ENCODE measurements at regions not wholly inside any gene's neighbourhood (a gene's known extent, or its start where the extent isn't known, plus 50 kb on each side); places are given as distances from the start of the nearest gene placed in this dataset.

DNA sequence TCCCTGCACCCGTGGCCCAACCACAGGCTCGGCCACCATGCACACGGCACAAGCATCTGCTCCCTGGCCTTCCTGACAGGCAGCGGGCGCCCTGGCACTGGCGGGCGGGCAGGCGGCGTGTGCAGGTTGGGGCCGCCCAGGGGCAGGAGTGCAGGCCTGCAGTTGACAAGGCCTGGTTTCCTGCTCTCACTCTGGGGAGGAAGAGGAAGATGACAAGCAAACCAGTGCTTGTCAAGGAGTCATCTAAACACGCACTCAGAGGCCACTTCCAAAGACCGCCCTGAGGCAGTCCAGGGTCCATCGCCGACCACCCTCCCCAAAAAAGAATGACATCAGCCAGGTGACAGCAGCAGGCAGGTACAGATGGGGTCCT, 65.3 kb upstream of the LINC01488 start:
- H3K36me3 Mint-ChIP-seq: peaks cover 0 to 4% of the 10 kb centered on the region in 2 donors
- peak; percentile 27 to 33 for ATAC-seq (replicated peaks)

DNA sequence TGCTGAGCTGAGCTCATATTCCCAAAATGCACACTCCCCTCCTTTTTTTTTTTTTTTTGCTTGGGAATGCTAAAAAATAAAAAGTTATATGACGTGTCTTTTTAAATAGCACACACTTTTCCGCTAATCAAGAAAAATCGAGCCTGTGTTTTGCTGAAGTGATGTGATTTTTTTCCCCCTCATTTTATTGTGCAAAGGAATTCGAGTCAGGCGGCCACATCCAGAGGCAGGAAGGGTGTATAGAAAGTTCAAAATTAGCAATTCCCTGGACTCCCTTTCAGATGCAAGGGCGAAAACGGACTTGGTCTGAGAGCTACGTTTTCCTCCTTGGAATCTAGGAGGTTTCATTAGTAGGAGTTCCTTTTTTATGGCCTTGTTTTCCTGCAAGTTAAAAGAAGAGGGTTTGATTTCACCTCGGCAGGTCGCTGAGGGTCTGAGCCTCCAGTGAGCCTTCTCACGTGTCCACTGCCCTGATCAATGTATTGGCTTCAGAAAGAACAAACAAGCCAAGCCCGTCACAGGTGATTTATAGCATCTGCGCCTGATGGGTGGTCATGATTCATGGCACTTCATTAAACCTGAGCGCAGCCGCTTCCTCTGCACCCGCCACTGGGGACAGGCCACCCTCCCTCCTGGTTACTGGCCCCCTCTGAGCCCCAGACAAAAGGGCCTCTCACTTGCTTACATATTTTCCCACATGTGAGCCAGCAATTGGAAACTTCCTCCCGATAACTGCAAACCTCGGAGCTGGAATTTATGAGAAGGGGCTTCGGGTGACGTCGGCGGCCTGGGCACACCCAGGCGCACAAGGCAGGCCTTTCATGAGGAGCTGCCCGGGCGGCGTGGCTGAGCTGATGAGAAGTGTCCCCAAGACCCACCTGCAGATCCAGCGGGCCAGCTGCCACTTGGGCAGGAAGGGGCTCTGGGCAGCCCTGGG, 64.4 kb upstream of the LINC01488 start:
- Mint-ChIP-seq H3K4me1 (peaks cover 0 to 9% of the 10 kb centered on the region in 2 donors), H3K27ac (no peak overlapping the region), H3K36me3 (peaks cover 0 to 4% of the 10 kb centered on the region in 2 donors), H3K9me3 (peaks cover 3 to 5% of the 10 kb centered on the region in 2 donors), H3K27me3 (peaks cover 17 to 22% of the 10 kb centered on the region in 2 donors), H3K4me3 (no peak overlapping the region)
- no peak for ATAC-seq (replicated peaks)
- no peak for DNase-seq

More for the DNA sequence above, 65.3 kb upstream of the LINC01488 start:
- H3K27ac Mint-ChIP-seq: no peak overlapping the region
- H3K4me1 Mint-ChIP-seq: peaks cover 0 to 9% of the 10 kb centered on the region in 2 donors
- DNase-seq: no peak
- no peak overlapping the region for H3K4me3 Mint-ChIP-seq
- peaks cover 3 to 5% of the 10 kb centered on the region in 2 donors for H3K9me3 Mint-ChIP-seq
- peaks cover 17 to 22% of the 10 kb centered on the region in 2 donors for H3K27me3 Mint-ChIP-seq

DNA sequence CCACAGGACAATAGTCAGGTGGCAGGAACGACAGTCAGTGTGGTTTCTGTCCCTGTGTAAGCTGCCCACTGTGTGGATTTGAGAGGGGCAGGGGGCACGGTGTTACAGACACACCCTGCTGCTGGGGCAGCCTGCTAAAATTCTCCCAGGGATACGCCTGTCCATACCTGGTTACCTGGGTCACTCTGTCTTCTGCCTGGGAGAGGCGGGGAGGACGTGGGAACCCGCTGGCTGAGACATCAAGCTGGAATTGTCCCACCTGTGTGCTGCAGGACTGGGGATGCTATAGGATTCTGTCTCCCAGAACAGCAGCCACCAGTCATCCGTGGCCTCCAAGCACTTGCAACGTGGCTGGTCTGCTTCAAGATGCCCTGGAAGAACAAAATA, 63.8 kb upstream of the LINC01488 start:
- Mint-ChIP-seq H3K27ac (no peak overlapping the region), H3K36me3 (peaks cover 0 to 4% of the 10 kb centered on the region in 2 donors), H3K4me1 (peaks cover 0 to 9% of the 10 kb centered on the region in 2 donors), H3K27me3 (peaks cover 17 to 22% of the 10 kb centered on the region in 2 donors), H3K4me3 (no peak overlapping the region), H3K9me3 (peaks cover 3 to 5% of the 10 kb centered on the region in 2 donors)
- DNase-seq (no peak), ATAC-seq (replicated peaks) (no peak)

DNA sequence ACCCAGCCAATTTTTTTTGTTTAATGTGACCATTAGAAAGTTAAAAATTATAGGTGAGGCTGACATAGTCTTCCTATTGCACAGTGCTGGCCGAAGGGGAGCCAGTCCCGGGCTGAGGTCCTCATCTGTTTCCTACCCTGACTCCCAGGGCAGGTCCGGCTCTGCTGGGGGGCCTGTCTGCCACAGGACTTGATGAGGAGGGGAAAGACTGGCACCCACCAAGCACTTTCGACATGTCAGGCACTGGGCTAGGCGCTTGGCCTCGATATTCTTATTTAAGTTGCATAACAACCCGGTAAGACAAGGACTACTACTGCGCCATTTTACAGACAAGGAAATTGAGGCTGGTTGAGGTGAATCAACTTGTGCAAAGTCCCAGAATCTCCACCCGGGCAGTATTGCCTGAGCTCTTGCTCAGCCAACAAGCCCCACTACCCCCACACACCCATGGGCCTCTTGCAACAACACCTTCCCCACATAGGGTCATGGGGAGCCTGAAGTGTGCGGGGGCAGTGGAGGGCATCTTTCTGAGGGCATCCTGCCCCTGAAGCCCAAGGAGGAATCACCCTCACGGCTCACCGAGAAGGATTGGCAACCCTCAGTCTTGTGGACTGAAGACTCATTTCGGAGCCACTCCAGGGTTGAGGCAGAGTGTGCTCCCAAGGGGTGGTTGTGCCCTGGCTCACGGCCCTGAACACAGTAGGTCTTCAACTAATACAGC, 62.7 kb upstream of the LINC01488 start:
- no peak for ATAC-seq (replicated peaks)
- H3K27me3 Mint-ChIP-seq: peaks cover 14 to 22% of the 10 kb centered on the region in 2 donors
- H3K36me3 Mint-ChIP-seq: peaks cover 0 to 4% of the 10 kb centered on the region in 2 donors

DNA sequence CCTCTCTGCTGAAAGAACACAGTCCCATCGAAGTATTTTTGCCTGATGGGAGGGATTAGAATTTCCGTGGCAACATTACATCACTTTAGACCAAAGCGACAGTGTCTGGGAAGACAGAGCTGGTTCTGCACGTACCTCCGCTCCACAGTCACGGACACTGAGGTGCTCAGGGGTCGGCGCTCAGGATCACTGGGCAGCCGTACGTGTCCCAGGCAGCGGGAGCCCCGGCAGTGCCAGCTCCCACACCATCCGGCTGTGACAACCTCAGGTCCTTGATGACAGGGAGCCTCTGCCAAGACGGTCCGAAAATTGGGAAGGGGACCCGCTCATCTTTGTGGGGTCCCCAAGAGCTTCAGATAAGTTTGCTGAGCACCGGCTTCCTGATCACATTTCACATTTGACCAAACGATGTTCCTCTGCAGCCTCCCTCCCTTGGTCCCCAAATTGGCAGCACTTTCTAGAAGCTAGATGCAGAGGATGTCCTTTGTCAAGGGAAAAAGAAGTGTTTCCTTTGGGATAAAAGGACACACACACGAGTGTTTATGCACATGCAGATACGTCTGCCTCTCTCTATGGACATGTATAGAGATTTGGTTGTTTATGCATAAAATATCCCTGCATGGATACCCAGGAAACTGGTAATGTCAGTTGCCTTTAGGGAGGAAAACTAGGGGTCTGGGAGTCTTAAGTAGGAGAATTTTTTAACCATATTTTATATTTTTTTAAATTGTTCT, 61.6 kb upstream of the LINC01488 start:
- H3K27ac Mint-ChIP-seq: peak overlapping the region; percentile 31
- peaks cover 0 to 9% of the 10 kb centered on the region in 2 donors for H3K4me1 Mint-ChIP-seq
- H3K9me3 Mint-ChIP-seq: peaks cover 3 to 6% of the 10 kb centered on the region in 2 donors
- DNase-seq: no peak
- no peaks in the 10 kb centered on the region for H3K36me3 Mint-ChIP-seq
- peaks cover 7 to 12% of the 10 kb centered on the region in 2 donors for H3K27me3 Mint-ChIP-seq
- H3K4me3 Mint-ChIP-seq: no peak overlapping the region
- no peak for ATAC-seq (replicated peaks)

More for the DNA sequence above, 62.7 kb upstream of the LINC01488 start:
- Mint-ChIP-seq H3K4me1 (peaks cover 0 to 9% of the 10 kb centered on the region in 2 donors), H3K27ac (no peak overlapping the region), H3K4me3 (no peak overlapping the region), H3K9me3 (peaks cover 3 to 5% of the 10 kb centered on the region in 2 donors)
- no peak for DNase-seq

DNA sequence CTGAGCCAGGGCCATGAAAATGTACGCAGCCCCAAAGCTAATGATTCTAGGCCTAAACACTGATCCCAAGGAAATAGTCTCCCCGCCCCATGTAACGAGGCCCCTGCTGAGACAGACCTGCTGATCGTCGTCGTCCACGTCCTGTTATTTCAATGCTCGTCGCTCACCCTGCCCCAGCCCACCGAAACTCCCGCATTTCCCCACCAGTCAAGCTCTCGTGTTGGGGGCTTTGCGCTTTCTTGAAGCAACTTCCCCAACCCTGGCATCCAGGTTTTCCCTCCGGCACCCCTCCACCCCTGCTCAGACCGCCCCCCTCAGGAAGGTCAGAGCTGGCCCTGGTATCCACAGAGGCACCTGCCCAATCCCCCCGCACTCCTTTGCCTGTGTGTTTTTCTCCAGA, 58.8 kb upstream of the LINC01488 start:
- Mint-ChIP-seq H3K36me3 (no peaks in the 10 kb centered on the region), H3K9me3 (peaks cover 9 to 11% of the 10 kb centered on the region in 2 donors), H3K27ac (no peak overlapping the region), H3K4me3 (no peak overlapping the region), H3K27me3 (no peaks in the 10 kb centered on the region), H3K4me1 (peaks cover 2 to 5% of the 10 kb centered on the region in 2 donors)
- DNase-seq: no peak
- no peak for ATAC-seq (replicated peaks)

DNA sequence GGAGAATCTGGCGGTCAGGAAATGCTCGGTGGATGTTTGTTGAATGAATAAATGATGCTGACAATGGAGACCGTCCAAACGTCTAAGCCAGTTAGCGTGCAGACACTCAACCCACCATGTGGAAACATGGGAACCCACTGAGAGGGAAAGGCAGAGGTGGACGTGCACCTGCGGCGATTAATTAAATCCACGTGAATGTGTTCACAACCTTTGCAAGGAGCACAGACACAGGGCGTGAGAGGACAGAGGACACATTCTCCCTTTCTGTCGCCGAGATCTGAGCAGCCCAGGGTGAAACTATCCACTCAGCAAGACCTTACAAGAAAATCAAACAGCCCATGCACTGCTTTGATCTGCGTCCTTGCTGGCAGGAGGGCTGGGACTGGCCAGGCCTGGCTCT, 58.3 kb upstream of the LINC01488 start:
- peaks cover 2 to 5% of the 10 kb centered on the region in 2 donors for H3K4me1 Mint-ChIP-seq
- no peak overlapping the region for H3K27ac Mint-ChIP-seq
- H3K4me3 Mint-ChIP-seq: no peak overlapping the region
- peaks cover 9 to 11% of the 10 kb centered on the region in 2 donors for H3K9me3 Mint-ChIP-seq
- no peaks in the 10 kb centered on the region for H3K27me3 Mint-ChIP-seq
- no peak for ATAC-seq (replicated peaks)
- H3K36me3 Mint-ChIP-seq: no peaks in the 10 kb centered on the region
- no peak for DNase-seq

DNA sequence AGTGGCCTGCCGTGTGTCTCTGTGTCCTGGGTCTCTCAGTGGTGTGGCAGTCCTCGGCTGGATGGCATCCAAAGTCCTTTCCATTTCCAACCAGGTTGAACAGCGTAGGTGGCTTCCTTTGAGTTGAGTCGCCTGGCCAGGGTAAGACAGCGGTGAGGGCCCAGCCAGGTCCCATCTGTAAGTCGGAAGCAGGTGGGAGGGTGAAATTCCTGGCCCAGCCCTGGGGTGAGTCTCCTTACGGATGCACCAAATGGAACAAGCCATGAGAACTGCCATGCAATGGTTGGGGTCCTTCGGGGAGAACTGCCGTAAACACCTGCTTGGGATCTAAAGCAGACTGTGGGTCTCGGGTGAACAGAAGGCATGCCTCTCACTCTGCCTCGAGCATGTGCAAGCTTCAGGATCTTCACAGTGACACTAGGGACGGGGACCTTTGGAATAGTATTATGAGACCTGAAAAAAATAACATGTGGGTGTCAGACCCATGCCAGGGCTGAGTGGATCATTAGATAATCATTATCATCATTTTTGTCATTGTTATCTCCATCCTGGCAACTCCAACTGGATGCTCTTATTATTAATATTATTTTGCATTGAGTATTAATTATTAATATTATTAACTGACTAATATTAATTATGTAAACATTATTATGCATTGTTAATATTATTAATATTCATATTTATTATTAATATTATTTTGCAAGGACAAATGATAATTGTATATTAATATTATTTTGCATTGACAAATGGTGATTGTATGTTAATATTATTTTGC, 57.7 kb upstream of the LINC01488 start:
- H3K4me1 Mint-ChIP-seq: peaks cover 2 to 5% of the 10 kb centered on the region in 2 donors
- peaks cover 0 to 1% of the 10 kb centered on the region in 2 donors for H3K27me3 Mint-ChIP-seq
- DNase-seq (no peak), ATAC-seq (replicated peaks) (no peak)
- H3K27ac Mint-ChIP-seq: no peak overlapping the region
- no peaks in the 10 kb centered on the region for H3K36me3 Mint-ChIP-seq
- H3K4me3 Mint-ChIP-seq: no peak overlapping the region
- peaks cover 9 to 11% of the 10 kb centered on the region in 2 donors for H3K9me3 Mint-ChIP-seq

DNA sequence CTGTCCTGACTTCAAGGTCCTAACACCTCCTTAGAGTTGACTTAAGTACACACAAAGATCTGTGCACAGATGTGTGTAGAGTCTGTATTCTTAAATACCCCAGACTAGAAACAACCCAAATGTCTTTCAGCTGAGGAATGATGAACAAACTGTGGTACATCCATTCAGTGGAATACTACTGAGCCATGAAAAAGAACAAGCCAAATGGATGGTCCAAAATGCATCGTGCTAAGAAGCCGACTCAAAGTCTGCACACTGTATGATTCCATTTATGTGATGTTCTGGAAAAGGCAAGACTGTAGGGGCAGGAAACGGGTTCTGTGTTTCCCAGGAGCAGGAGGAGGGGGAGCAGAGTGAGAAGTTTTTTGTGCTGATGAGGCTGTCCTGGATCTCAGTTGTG, 56.7 kb upstream of the LINC01488 start:
- no peak for ATAC-seq (replicated peaks)
- DNase-seq: no peak
- Mint-ChIP-seq H3K27ac (no peak overlapping the region), H3K4me1 (peaks cover 2 to 5% of the 10 kb centered on the region in 2 donors), H3K27me3 (peaks cover 0 to 4% of the 10 kb centered on the region in 2 donors), H3K4me3 (no peak overlapping the region), H3K36me3 (no peaks in the 10 kb centered on the region), H3K9me3 (peaks cover 9 to 11% of the 10 kb centered on the region in 2 donors)

DNA sequence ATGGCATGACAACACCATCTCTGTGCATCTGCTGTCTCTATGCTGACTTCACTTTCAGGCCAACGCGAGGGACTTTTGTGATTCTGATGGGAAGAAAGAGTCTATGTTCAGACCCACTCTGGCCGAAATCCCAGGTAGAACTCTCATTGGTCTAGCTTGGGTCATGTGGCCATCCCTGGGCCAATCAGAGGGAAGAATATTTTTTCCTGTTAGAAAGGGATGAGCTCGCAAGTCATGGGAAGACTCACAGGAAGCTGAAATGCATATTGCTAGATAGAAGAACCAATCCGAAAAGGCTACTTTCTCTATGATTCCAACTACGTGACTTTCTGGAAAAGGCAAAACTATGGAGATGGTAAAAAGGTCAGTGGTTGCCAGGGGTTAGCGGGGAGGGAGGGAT, 56.0 kb upstream of the LINC01488 start:
- DNase-seq (no peak), ATAC-seq (replicated peaks) (no peak)
- H3K9me3 Mint-ChIP-seq: peaks cover 9 to 11% of the 10 kb centered on the region in 2 donors
- H3K4me3 Mint-ChIP-seq: no peak overlapping the region
- peaks cover 0 to 4% of the 10 kb centered on the region in 2 donors for H3K27me3 Mint-ChIP-seq
- H3K36me3 Mint-ChIP-seq: no peaks in the 10 kb centered on the region
- H3K27ac Mint-ChIP-seq: no peak overlapping the region
- peaks cover 2 to 5% of the 10 kb centered on the region in 2 donors for H3K4me1 Mint-ChIP-seq

DNA sequence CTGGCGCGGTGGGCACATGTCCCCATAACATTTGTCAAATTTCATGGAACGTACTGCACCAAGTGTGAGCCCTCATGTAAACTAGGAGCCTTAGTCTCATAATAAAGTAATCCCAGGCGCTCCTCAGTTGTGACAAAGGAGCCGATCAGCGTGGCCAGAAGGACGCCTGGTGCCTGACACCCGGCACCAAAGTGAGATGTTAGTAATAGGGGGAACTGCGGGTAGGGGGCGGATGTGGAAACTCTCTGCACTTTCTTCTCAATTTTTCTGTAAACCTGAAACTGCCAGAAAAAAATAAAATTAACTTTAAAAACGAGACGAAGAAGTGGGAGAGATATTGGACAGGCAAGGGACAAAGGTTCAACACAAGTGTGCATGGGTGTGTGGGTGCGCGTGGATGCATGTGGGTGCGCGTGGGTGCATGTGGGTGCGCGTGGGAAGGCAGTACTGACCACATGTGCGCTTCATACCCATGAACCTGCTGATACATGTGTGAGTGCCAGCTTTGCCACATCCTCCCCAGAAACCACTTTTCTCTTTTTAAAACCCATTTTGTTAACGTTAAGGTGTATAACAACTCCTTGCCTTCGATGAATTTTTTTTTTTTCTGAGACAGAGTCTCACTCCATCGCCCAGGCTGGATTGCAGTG, 55.4 kb upstream of the LINC01488 start:
- Mint-ChIP-seq H3K36me3 (no peaks in the 10 kb centered on the region), H3K4me3 (no peak overlapping the region), H3K4me1 (peaks cover 2 to 5% of the 10 kb centered on the region in 2 donors), H3K27me3 (peaks cover 0 to 4% of the 10 kb centered on the region in 2 donors), H3K9me3 (peaks cover 9 to 11% of the 10 kb centered on the region in 2 donors), H3K27ac (no peak overlapping the region)
- no peak for DNase-seq
- ATAC-seq (replicated peaks): no peak

DNA sequence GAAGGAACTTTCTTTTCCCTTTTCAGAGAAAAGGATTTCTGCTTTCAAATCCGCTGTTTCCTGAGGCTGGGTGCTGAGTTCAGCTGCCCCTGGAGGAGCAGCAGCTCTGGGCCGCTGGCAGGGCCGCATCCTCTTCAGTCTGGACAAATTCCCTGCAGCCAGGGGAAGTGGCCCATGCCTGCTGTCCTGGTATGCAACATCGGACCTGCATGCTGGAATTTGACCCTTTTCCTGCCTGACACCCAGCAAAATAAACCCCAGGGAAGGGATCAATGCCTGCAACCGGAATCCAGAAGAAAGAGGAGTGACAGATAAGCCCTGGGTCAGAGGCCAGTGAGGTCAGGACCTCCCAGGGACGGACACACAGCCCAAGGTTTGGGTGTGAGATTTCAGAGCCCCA, 54.1 kb upstream of the LINC01488 start:
- Mint-ChIP-seq H3K27ac (no peak overlapping the region), H3K4me3 (no peak overlapping the region), H3K36me3 (no peaks in the 10 kb centered on the region), H3K9me3 (peaks cover 9 to 11% of the 10 kb centered on the region in 2 donors), H3K4me1 (peaks cover 3 to 5% of the 10 kb centered on the region in 2 donors), H3K27me3 (peaks cover 0 to 10% of the 10 kb centered on the region in 2 donors)
- ATAC-seq (replicated peaks): no peak
- no peak for DNase-seq
